ENCODE measurements at regions not wholly inside any gene's neighbourhood (a gene's known extent, or its start where the extent isn't known, plus 50 kb on each side); places are given as distances from the start of the nearest gene placed in this dataset.

- TF ChIP-seq ARID4B (CRISPR knock-in tag; IDR thresholded peaks at IDR 0.05) = no peak
Observed at GRCh38 chrX:42420426-42420825, 357.5 kb downstream of the PPP1R2C start (continued).

- intact Hi-C loops (cut with micrococcal nuclease) = no loop called here
- H3K36me3 ChIP-seq (ENCODE audit: control insufficient read depth, insufficient read depth, low read length) = no peaks in the 10 kb centered on the region
Observed at GRCh38 chrX:42415636-42416035, 362.3 kb downstream of the PPP1R2C start.

More at GRCh38 chrX:42415636-42416035, 362.3 kb downstream of the PPP1R2C start:
- BruUV-seq (replicated peaks) = no TSS peak
- Histone ChIP-seq H2AFZ (ENCODE audit: low read depth, low read length) (no peak overlapping the region), H3K9ac (ENCODE audit: insufficient read depth in 1 of 2, low read depth in 2 of 2, low read length in 2 of 2) (no peak overlapping the region), H3K27ac (ENCODE audit: extremely low read depth, low read depth, low read length) (no peak overlapping the region), H3K9me3 (replicated peaks; ENCODE audit: control insufficient read depth, insufficient read depth, low read depth, low read length) (no peaks in the 10 kb centered on the region), H3K4me1 (replicated peaks in 1 of 2; ENCODE audit: control insufficient read depth in 2 of 2, insufficient read depth in 2 of 2, low read length in 2 of 2) (no peaks in the 10 kb centered on the region), H4K20me1 (replicated peaks; ENCODE audit: control insufficient read depth, insufficient read depth, low read length) (no peaks in the 10 kb centered on the region), H3K4me3 (no peak overlapping the region), H3K9me1 (ENCODE audit: control insufficient read depth, insufficient read depth, low read length) (no peaks in the 10 kb centered on the region), H3K79me2 (ENCODE audit: control insufficient read depth, insufficient read depth, low read length) (no peaks in the 10 kb centered on the region), H3K4me2 (ENCODE audit: insufficient read depth, low read length) (no peak overlapping the region), H3K27me3 (ENCODE audit: control insufficient read depth in 2 of 2, insufficient read depth in 2 of 2, low read length in 2 of 2) (no peaks in the 10 kb centered on the region)
- WGBS (ENCODE audit: insufficient coverage, low coverage, missing lambda C conversion rate) = 0% methylated on average over 2 of the region's 2 CpGs
- DNase-seq (ENCODE audit: extremely low read depth in 1 of 4, low spot score in 3 of 4) (no peak), ATAC-seq (no peak), FAIRE-seq (no peak)
- POLR2A ChIA-PET = no interaction called here
- CTCF ChIA-PET (ENCODE audit: low intra/inter-chr PET ratio) = no interaction called here
- TF ChIP-seq PTBP1 (IDR thresholded peaks at IDR 0.05; ENCODE audit: low read depth, low read length) (no peak), ZFP30 (CRISPR knock-in tag; IDR thresholded peaks at IDR 0.05; ENCODE audit: borderline replicate concordance) (no peak), MAX (CRISPR knock-in tag; IDR thresholded peaks at IDR 0.05) (no peak)
- in situ Hi-C loops (cut with MboI) = no loop called here
